ENCODE measurements at regions not wholly inside any gene's neighbourhood (a gene's known extent, or its start where the extent isn't known, plus 50 kb on each side); places are given as distances from the start of the nearest gene placed in this dataset.
A peak's percentile ranks its signal among the peaks of the same experiment; 100 is the strongest.
"Not testable (repeated sequence)": the region's sequence is repeated elsewhere in the genome, so short reads cannot be mapped to it uniquely, and the experiment has no call there.

DNA sequence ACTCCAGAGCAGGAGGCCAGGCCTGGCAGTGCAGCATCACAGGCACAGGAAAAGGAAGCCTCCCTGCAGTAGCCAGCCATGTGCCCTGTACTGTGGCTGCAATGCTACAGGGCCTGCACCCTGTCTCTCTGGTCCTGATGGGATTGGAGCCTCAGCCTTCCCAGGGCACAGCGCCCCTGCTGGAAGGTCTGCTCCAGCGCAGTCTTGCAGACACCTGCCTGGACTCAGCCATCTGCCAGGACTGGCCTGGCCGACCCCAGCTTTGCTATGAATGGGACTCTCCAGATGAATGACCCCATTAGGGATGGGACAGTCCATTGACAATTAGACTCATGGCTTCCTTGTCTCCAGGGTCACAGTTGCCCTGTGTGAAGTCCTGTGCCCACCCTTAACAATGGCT lies 251.6 kb downstream of the ERMARD start:
- intact Hi-C loops (cut with micrococcal nuclease), result no loop called here

DNA sequence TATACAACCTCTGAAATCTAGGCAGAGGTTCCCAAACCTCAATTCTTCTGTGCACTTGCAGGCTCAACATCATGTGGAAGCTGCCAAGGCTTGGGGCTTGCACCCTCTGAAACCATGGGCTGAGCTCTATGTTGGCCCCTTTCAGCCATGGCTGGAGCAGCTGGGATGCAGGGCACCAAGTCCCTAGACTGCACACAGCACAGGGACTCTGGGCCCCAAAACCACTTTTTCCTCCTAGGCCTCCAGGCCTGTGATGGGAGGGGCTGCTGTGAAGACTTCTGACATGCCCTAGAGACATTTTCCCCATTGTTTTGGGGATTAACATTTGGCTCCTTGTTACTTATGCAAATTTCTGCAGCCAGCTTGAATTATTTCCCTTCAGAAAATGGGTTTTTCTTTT lies 250.4 kb downstream of the ERMARD start:
- H3K4me3 Mint-ChIP-seq; H3K27ac Mint-ChIP-seq; H3K36me3 Mint-ChIP-seq (ENCODE audit: low read depth); intact Hi-C loops (cut with micrococcal nuclease); H3K27me3 Mint-ChIP-seq: not testable (repeated sequence)
- H3K4me1 Mint-ChIP-seq (ENCODE audit: low read depth), result peaks cover 14% of the 10 kb centered on the region
- H3K9me3 Mint-ChIP-seq, result peaks cover 39% of the 10 kb centered on the region

More for the DNA sequence above, 251.6 kb downstream of the ERMARD start:
- H3K36me3 Mint-ChIP-seq (ENCODE audit: low read depth), result no peaks in the 10 kb centered on the region
- H3K27ac Mint-ChIP-seq, result no peak overlapping the region
- H3K4me3 Mint-ChIP-seq, result no peak overlapping the region
- H3K27me3 Mint-ChIP-seq, result no peaks in the 10 kb centered on the region
- peaks cover 14% of the 10 kb centered on the region for H3K4me1 Mint-ChIP-seq (ENCODE audit: low read depth)
- peaks cover 39% of the 10 kb centered on the region for H3K9me3 Mint-ChIP-seq

DNA sequence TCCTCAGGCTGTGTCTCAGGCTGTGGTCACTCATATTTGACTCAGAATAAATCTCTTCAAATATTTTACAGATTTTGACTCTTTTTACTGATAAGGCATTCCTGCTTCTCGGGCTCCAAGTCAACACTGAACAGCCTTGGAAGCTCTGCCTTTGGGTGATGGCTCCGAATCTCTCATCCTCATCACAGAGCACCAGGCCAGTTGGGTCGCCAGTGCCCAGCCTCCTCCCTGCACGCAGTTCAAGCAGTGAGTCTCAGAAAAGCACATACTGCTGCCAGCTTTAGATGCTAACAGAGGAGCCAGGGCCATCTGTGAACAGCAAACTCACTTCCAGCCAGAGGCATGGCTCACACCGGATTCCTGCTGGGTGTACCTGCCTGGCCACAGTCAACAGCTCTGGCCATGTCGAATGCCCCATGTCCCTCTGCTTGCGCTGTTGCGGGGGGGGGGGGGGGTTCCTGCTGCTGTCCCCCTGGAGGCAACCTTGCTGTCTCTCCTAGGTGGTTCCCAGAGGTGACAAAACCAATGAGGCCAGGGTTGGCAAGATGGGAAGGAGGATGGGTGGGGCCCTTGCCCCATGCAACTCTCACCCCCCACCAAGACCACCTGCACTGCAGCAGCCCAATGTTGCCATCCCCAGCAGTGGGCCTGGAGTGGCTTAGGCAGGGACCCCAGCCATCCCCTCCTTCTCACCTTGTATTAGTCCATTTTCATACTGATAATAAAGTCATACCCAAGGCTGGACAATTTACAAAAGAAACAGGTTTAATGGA lies 248.8 kb downstream of the ERMARD start:
- no peaks in the 10 kb centered on the region for H3K27me3 Mint-ChIP-seq
- peaks cover 5% of the 10 kb centered on the region for H3K4me1 Mint-ChIP-seq (ENCODE audit: low read depth)
- H3K4me3 Mint-ChIP-seq, result no peak overlapping the region
- H3K36me3 Mint-ChIP-seq (ENCODE audit: low read depth), result no peaks in the 10 kb centered on the region
- intact Hi-C loops (cut with micrococcal nuclease), result no loop called here
- H3K27ac Mint-ChIP-seq, result no peak overlapping the region
- H3K9me3 Mint-ChIP-seq, result peaks cover 33% of the 10 kb centered on the region

DNA sequence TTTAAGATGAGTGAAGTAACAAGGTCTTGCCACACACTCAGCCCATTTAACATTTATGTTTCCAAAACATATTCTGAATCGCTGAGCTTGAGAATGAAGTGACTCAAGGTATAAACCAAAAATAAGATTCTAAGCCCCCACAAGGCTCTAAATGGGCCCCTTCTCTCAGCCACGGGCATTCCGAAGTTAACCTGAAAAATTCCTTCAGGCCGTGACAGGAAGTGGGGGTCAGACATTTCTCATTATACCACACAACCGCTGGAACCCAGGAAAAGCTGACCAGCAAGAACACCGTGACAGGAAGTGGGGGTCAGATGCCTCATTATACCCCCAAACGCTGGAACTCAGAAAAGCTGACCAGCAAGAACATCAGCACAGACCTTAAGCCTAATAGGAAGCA lies 247.9 kb downstream of the ERMARD start:
- H3K27me3 Mint-ChIP-seq, result no peaks in the 10 kb centered on the region
- no peak overlapping the region for H3K27ac Mint-ChIP-seq

DNA sequence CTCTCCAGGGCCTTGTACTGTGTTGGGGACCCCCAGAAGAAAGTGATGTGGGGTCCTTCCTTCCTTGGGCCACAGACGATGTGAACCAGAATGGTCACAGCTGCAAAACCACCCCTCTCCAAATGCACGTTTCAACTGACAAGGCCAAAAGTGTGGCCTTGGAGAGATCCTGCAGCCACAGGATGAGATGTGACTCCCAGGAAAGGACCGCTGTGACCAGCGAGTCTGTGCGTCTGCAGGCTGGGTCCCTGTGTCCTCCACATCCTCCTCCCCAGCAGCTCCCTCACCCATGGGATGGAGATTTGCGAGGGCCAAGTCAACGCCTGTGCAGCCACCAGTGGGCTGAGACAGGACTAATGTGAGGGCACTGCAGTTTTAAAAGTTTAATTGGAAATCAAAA lies 247.0 kb downstream of the ERMARD start:
- no peak overlapping the region for H3K4me3 Mint-ChIP-seq
- H3K4me1 Mint-ChIP-seq (ENCODE audit: low read depth), result no peaks in the 10 kb centered on the region
- intact Hi-C loops (cut with micrococcal nuclease), result loop anchor here (10.0 kb wide), 1 partner anchor 296 kb away; the partner anchor contains the start of gene DLL1
- H3K36me3 Mint-ChIP-seq (ENCODE audit: low read depth), result no peaks in the 10 kb centered on the region
- H3K27me3 Mint-ChIP-seq, result no peaks in the 10 kb centered on the region
- H3K27ac Mint-ChIP-seq, result no peak overlapping the region
- H3K9me3 Mint-ChIP-seq, result peaks cover 19% of the 10 kb centered on the region

More for the DNA sequence above, 247.9 kb downstream of the ERMARD start:
- Mint-ChIP-seq H3K36me3 (ENCODE audit: low read depth) (no peaks in the 10 kb centered on the region), H3K4me1 (ENCODE audit: low read depth) (no peaks in the 10 kb centered on the region), H3K9me3 (peaks cover 28% of the 10 kb centered on the region), H3K4me3 (no peak overlapping the region)
- intact Hi-C loops (cut with micrococcal nuclease), result loop anchor here (10.0 kb wide), 1 partner anchor 295 kb away; the partner anchor contains the start of gene DLL1

DNA sequence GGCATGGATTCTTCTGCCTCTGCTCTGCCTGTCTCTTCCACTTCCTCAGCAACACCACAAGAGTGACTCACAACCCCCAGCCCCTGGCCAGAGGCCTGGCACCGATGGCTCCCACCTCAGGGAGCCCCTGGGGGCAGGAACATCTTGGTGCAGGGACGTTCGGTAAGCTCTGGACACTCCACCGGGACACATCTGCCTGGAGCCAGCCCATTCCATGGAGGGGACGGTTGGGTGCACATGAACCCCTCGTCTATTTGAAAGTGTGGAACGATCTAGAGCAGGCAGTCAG lies 246.5 kb downstream of the ERMARD start:
- H3K9me3 Mint-ChIP-seq, result peaks cover 13% of the 10 kb centered on the region
- H3K4me1 Mint-ChIP-seq (ENCODE audit: low read depth), result no peaks in the 10 kb centered on the region
- H3K27me3 Mint-ChIP-seq, result no peaks in the 10 kb centered on the region
- H3K27ac Mint-ChIP-seq, result no peak overlapping the region
- no peak overlapping the region for H3K4me3 Mint-ChIP-seq
- no peaks in the 10 kb centered on the region for H3K36me3 Mint-ChIP-seq (ENCODE audit: low read depth)
- intact Hi-C loops (cut with micrococcal nuclease), result loop anchor here (10.0 kb wide), 1 partner anchor 297 kb away; the partner anchor contains the start of gene DLL1

DNA sequence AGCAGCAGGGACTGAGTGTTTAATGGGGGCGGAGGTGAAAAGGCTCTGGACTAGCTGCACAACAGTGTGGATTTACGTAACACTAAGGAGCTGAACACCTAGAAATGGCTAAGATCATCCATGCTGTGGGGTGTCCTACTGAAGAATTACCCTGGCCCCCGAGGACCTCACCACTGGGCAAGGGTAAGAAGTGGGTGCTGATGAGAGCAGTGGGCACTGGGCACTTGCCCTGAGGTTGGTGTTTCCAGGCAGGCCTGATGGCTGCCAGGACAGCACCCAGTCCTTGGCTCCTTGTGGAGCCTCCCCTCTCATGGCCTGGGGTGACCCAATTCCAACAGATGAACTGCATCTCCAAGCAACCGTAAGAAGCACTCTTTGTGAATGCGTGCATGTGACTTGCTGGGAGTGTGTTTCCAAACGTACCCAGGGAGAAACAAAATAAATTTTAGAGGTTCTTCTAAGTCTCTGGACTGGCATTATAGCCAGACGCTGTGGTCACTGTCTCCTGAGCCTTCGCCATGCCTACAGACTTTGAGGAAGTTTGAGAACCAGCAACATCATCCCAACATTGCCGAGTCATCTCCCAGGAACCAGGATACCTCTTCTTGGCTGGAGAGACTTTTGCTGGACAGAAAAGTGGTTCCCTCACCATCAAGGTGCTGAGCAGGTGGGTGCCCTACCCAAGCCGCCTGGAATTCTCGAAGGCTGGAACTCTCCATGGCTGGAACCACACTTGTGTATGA lies 245.9 kb downstream of the ERMARD start:
- Mint-ChIP-seq H3K9me3 (peaks cover 8% of the 10 kb centered on the region), H3K4me1 (ENCODE audit: low read depth) (peaks cover 4% of the 10 kb centered on the region), H3K27me3 (no peaks in the 10 kb centered on the region), H3K36me3 (ENCODE audit: low read depth) (no peaks in the 10 kb centered on the region), H3K27ac (no peak overlapping the region), H3K4me3 (no peak overlapping the region)
- intact Hi-C loops (cut with micrococcal nuclease), result loop anchor here (10.0 kb wide), 1 partner anchor 297 kb away; the partner anchor contains the start of gene DLL1

DNA sequence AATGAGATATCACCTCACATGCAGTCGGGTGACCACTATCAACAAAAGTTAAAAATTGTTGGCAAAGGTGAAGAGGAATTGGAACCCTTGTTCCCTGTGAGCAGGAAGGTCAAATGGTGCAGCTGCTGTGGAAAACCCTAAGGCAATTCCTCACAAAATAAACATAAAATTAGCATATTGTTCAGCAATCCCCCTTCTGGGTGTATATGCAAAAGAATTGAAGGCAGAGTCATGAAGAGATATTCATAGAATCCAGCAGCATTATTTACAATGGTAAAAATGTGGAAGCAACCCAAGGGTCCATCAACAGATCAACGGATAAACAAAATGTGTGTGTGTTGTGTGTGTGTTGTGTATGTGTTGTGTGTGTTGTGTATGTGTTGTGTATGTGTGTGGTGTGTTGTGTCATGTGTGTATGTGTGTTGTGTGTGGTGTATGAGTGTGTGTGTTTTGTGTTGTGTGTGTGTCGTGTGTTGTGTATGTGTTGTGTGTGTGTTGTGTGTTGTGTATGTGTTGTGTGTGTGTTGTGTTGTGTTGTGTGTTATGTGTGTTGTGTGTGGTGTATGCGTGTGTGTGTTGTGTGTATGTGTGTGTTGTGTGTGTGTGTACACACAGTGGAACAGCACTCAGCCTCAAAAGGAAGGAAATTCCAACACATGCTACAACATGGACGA lies 245.1 kb downstream of the ERMARD start:
- Mint-ChIP-seq H3K27me3 (peaks cover 1% of the 10 kb centered on the region), H3K27ac (no peak overlapping the region), H3K36me3 (ENCODE audit: low read depth) (no peaks in the 10 kb centered on the region), H3K4me1 (ENCODE audit: low read depth) (peaks cover 9% of the 10 kb centered on the region), H3K4me3 (no peak overlapping the region), H3K9me3 (no peaks in the 10 kb centered on the region)
- intact Hi-C loops (cut with micrococcal nuclease), result loop anchor here (10.0 kb wide), 1 partner anchor 298 kb away; the partner anchor contains the start of gene DLL1

DNA sequence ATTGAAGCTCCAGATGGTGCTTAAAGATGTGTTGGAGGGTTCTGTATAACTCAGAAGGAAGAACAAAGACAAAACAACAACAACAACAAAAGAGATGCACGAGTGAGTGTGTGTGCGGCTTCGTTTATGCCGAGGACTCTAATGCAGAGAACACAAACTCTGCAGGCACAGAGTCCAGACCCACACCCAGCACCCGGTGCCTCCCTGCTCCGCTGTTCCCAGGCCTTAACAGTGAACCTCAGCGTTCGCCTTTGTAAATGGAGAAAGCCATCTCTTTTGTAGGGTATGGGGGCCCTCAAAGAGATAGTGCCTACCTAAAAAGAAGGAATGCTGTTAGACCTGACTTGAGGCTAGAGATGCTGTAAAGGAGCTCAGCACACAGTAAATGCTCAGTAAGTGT lies 243.3 kb downstream of the ERMARD start:
- Mint-ChIP-seq H3K9me3 (no peaks in the 10 kb centered on the region), H3K36me3 (ENCODE audit: low read depth) (no peaks in the 10 kb centered on the region), H3K4me1 (ENCODE audit: low read depth) (peaks cover 24% of the 10 kb centered on the region), H3K27ac (no peak overlapping the region), H3K4me3 (no peak overlapping the region), H3K27me3 (peaks cover 1% of the 10 kb centered on the region)
- intact Hi-C loops (cut with micrococcal nuclease), result loop anchor here (10.0 kb wide), 1 partner anchor 300 kb away; the partner anchor contains the start of gene DLL1

DNA sequence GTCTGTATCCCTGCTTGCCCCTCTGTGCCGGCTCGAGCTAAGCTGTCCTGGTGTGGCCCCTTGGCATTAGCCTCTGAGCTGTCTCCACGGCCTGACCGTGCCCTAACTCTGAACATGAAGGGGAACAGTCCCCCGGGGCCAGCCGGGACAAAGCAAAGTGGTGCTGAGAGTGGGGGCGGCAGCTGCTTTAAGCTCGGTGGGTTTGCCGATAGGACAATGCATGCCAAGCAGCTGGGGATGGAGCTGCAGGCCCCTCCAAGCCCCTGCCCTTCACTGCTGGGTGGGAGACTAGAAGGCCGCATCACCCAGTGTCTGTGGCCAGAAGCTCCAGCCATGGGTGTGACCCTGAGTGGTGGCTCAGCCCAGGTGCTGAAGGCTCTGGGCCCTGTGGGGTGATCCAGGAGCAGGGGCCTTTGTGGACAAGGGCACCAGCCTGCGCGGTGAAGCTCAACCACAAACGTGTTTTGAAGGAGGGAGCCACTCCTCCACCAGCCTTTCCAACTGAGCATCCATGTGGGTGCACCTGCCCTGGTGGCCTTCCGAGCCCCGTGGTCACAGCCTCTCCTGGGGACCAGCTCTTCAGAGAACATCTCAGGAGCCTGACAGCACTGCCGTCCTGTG lies 242.5 kb downstream of the ERMARD start:
- intact Hi-C loops (cut with micrococcal nuclease), result loop anchor here (10.0 kb wide), 1 partner anchor 301 kb away; the partner anchor contains the start of gene DLL1
- H3K27ac Mint-ChIP-seq, result no peak overlapping the region
- H3K4me1 Mint-ChIP-seq (ENCODE audit: low read depth), result peaks cover 32% of the 10 kb centered on the region
- H3K9me3 Mint-ChIP-seq, result no peaks in the 10 kb centered on the region
- H3K27me3 Mint-ChIP-seq, result peaks cover 1% of the 10 kb centered on the region
- H3K36me3 Mint-ChIP-seq (ENCODE audit: low read depth), result no peaks in the 10 kb centered on the region
- H3K4me3 Mint-ChIP-seq, result no peak overlapping the region

DNA sequence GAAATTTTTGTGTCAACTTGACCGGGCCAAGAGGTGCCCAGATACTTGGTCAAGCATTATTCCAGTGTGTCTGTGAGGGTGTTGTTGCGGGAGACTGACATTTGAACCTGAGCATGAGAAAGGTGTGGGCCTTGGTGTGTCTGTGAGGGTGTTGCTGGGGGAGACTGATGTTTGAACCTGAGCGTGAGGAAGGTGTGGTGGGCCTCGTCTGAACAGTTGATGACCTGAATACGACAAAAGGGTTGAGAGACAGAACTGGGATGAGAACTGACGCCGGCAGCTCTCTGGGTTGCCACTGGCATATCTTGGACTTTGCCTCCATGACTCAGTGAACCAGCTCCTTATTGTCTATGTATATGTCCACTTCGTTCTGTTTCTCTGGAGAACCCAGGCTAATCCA lies 240.5 kb downstream of the ERMARD start:
- peak overlapping the region; percentile 6 for H3K27ac Mint-ChIP-seq
- intact Hi-C loops (cut with micrococcal nuclease), result loop anchor here (10.0 kb wide), 1 partner anchor 303 kb away; the partner anchor contains the start of gene DLL1
- peaks cover 1% of the 10 kb centered on the region for H3K27me3 Mint-ChIP-seq
- no peaks in the 10 kb centered on the region for H3K9me3 Mint-ChIP-seq
- no peaks in the 10 kb centered on the region for H3K36me3 Mint-ChIP-seq (ENCODE audit: low read depth)
- no peak overlapping the region for H3K4me3 Mint-ChIP-seq
- peaks cover 32% of the 10 kb centered on the region for H3K4me1 Mint-ChIP-seq (ENCODE audit: low read depth)

DNA sequence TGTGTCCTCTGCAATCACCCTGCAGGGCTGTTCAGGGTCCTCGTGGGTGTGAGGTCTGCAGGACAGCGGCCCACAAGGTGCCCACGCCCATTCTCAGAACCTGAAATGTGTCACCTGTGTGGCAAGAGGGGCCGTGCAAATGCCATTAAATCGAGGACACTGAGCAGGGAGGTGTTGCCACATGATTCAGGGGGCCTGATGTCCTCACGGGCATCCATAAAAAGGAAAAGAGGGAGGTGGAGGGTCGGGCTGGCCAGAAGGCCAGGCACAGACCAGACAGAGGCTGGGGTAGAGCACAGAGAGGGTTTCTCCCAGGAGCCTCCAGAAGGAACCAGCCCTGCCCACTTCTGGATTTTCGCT lies 239.6 kb downstream of the ERMARD start:
- H3K4me3 Mint-ChIP-seq, result no peak overlapping the region
- peaks cover 1% of the 10 kb centered on the region for H3K27me3 Mint-ChIP-seq
- H3K4me1 Mint-ChIP-seq (ENCODE audit: low read depth), result peaks cover 32% of the 10 kb centered on the region
- H3K36me3 Mint-ChIP-seq (ENCODE audit: low read depth), result no peaks in the 10 kb centered on the region
- intact Hi-C loops (cut with micrococcal nuclease), result loop anchor here (10.0 kb wide), 1 partner anchor 304 kb away; the partner anchor contains the start of gene DLL1
- H3K27ac Mint-ChIP-seq, result no peak overlapping the region
- H3K9me3 Mint-ChIP-seq, result no peaks in the 10 kb centered on the region
